NCI-H2227 treated with DMSO at 0.1 percent for 48 hours (cell line): ENCODE measurements at regions not wholly inside any gene's neighbourhood (a gene's known extent, or its start where the extent isn't known, plus 50 kb on each side); places are given as distances from the start of the nearest gene placed in this dataset.
"Not testable (repeated sequence)": the region's sequence is repeated elsewhere in the genome, so short reads cannot be mapped to it uniquely, and the experiment has no call there.

ENCODE experiments used
- DNase-seq: peaks from one replicate; lab custom pipeline; 2025; lab: John Stamatoyannopoulos, UW

- no peak for DNase-seq
Measured at GRCh38 chr5:24135536-24135935, 509.2 kb downstream of the CDH10 start.

GRCh38 chr5:24141046-24141445 lies 503.7 kb downstream of the CDH10 start:
- DNase-seq, result no peak

- no peak for DNase-seq
Measured at GRCh38 chr5:24142341-24142740, 502.4 kb downstream of the CDH10 start.

GRCh38 chr5:24145806-24146205 lies 499.0 kb downstream of the CDH10 start:
- DNase-seq, result no peak

- no peak for DNase-seq
Measured at GRCh38 chr5:24161559-24161958, 483.2 kb downstream of the CDH10 start.

GRCh38 chr5:24162343-24162742 lies 482.4 kb downstream of the CDH10 start:
- no peak for DNase-seq

- DNase-seq, result no peak
Measured at GRCh38 chr5:24163091-24163490, 481.7 kb downstream of the CDH10 start.

GRCh38 chr5:24167806-24168205 lies 477.0 kb downstream of the CDH10 start:
- no peak for DNase-seq

- no peak for DNase-seq
Measured at GRCh38 chr5:24170026-24170425, 474.8 kb downstream of the CDH10 start.

GRCh38 chr5:24170930-24171329 lies 473.8 kb downstream of the CDH10 start:
- not testable (repeated sequence) for DNase-seq

- no peak for DNase-seq
Measured at GRCh38 chr5:24177821-24178220, 467.0 kb downstream of the CDH10 start.

GRCh38 chr5:24183981-24184380 lies 460.8 kb downstream of the CDH10 start:
- DNase-seq, result no peak

- DNase-seq, result no peak
Measured at GRCh38 chr5:24188216-24188925, 456.4 kb downstream of the CDH10 start.

- no peak for DNase-seq
Measured at GRCh38 chr5:24196789-24197188, 448.0 kb downstream of the CDH10 start.

- DNase-seq, result peak; percentile 32
Measured at GRCh38 chr5:24208686-24209106, 436.1 kb downstream of the CDH10 start.

- DNase-seq, result no peak
Measured at GRCh38 chr5:24215114-24215513, 429.7 kb downstream of the CDH10 start.

GRCh38 chr5:24222876-24223275 lies 421.9 kb downstream of the CDH10 start:
- no peak for DNase-seq

GRCh38 chr5:24225051-24225450 lies 419.7 kb downstream of the CDH10 start:
- DNase-seq, result no peak

GRCh38 chr5:24226479-24226878 lies 418.3 kb downstream of the CDH10 start:
- DNase-seq, result no peak

- not testable (repeated sequence) for DNase-seq
Measured at GRCh38 chr5:24227881-24228280, 416.9 kb downstream of the CDH10 start.

- DNase-seq, result no peak
Measured at GRCh38 chr5:24232041-24232440, 412.7 kb downstream of the CDH10 start.

- DNase-seq, result no peak
Measured at GRCh38 chr5:24232929-24233498, 411.8 kb downstream of the CDH10 start.

GRCh38 chr5:24235946-24236345 lies 408.8 kb downstream of the CDH10 start:
- no peak for DNase-seq

GRCh38 chr5:24245821-24246220 lies 399.0 kb downstream of the CDH10 start:
- DNase-seq, result no peak
